Neural cell (in vitro differentiated cells): ENCODE measurements at regions not wholly inside any gene's neighbourhood (a gene's known extent, or its start where the extent isn't known, plus 50 kb on each side); places are given as distances from the start of the nearest gene placed in this dataset.

Experiments used
- H2AFZ ChIP-seq: fragments of 200-600, 300-800 bp; sonication (generic), shearing (Covaris generic); 2 replicates; pipeline ENCODE4 v1.6.0; 2014; ENCODE audit warnings: low read depth, mild to moderate bottlenecking, antibody characterized with exemption, low read length, moderate library complexity
- H3F3A ChIP-seq: fragments of 200-600 bp; shearing (Covaris generic); 2 replicates; pipeline ENCODE4 v1.6.1; 2016; ENCODE audit warnings: mild to moderate bottlenecking, moderate library complexity, mixed read lengths, antibody characterized with exemption, low read length; ENCODE audit not compliant: insufficient read depth, poor library complexity, severe bottlenecking
- H3K27ac ChIP-seq: fragments of 200-600, 300-800 bp; sonication (generic), shearing (Covaris generic); 2 replicates; pipeline ENCODE4 v1.5.1; 2014; ENCODE audit warnings: mild to moderate bottlenecking, low read length, moderate library complexity
- H3K27me3 ChIP-seq: fragments of 300-800, 200-600 bp; sonication (generic), shearing (Covaris generic); 2 replicates; pipeline ENCODE4 v1.6.0; 2014; ENCODE audit warnings: mild to moderate bottlenecking, low read depth, low read length, moderate library complexity; ENCODE audit not compliant: insufficient read depth
- H3K36me3 ChIP-seq: fragments of 300-800, 200-600 bp; sonication (generic), shearing (Covaris generic); 2 replicates; pipeline ENCODE4 v1.5.1; 2014; ENCODE audit warnings: mild to moderate bottlenecking, antibody characterized with exemption, low read length, moderate library complexity; ENCODE audit not compliant: insufficient read depth
- H3K4me2 ChIP-seq: fragments of 300-800, 200-600 bp; sonication (generic), shearing (Covaris generic); 2 replicates; pipeline ENCODE4 v1.6.0; 2014; ENCODE audit warnings: mild to moderate bottlenecking, low read length
- H3K4me3 ChIP-seq: fragments of 300-800, 200-600 bp; sonication (generic), shearing (Covaris generic); 2 replicates; pipeline ENCODE4 v1.5.1; 2014; ENCODE audit warnings: mild to moderate bottlenecking, low read length, moderate library complexity
- H3K79me2 ChIP-seq: fragments of 200-600 bp; shearing (Covaris generic); replicated peaks from 2 replicates; pipeline ENCODE4 v1.6.0; 2014; ENCODE audit warnings: mild to moderate bottlenecking, low read length, moderate library complexity; ENCODE audit not compliant: insufficient read depth
- H3K9ac ChIP-seq: fragments of 300-800, 200-600 bp; sonication (generic), shearing (Covaris generic); 2 replicates; pipeline ENCODE4 v1.6.1; 2016; ENCODE audit warnings: mild to moderate bottlenecking, low read length, mixed read lengths
- H3K9me2 ChIP-seq: fragments of 200-600 bp; shearing (Covaris generic); 2 replicates; pipeline ENCODE4 v1.6.1; 2016; ENCODE audit warnings: mild to moderate bottlenecking, low read length, mixed read lengths; ENCODE audit not compliant: insufficient read depth
- H3K9me3 ChIP-seq: fragments of 200-600, 300-800 bp; sonication (generic), shearing (Covaris generic); 2 replicates; pipeline ENCODE4 v1.6.1; 2016; ENCODE audit warnings: mild to moderate bottlenecking, mixed run types, low read length, moderate library complexity, mixed read lengths
- H4K20me1 ChIP-seq: fragments of 200-600 bp; shearing (Covaris generic); 2 replicates; pipeline ENCODE4 v1.6.1; 2016; ENCODE audit warnings: mild to moderate bottlenecking, mixed run types; ENCODE audit not compliant: insufficient read depth
- EP300 ChIP-seq: fragments of 450-650 bp; conservative IDR thresholded peaks from 2 replicates; pipeline ENCODE4 v1.6.1; 2014; ENCODE audit warnings: antibody characterized with exemption, mild to moderate bottlenecking, moderate library complexity; ENCODE audit not compliant: poor library complexity, severe bottlenecking
- EZH2 ChIP-seq: fragments of 200-600, 300-800 bp; shearing (Covaris generic), sonication (generic); IDR thresholded peaks from 2 replicates; pipeline ENCODE4 v1.6.1; 2014; ENCODE audit warnings: antibody characterized with exemption, low read length, borderline replicate concordance, mild to moderate bottlenecking; ENCODE audit not compliant: insufficient read depth, poor library complexity, severe bottlenecking
- MXI1 ChIP-seq: fragments of 450-650 bp; conservative IDR thresholded peaks from 2 replicates; pipeline ENCODE4 v1.6.1; 2014; ENCODE audit warnings: antibody characterized with exemption, mild to moderate bottlenecking; ENCODE audit not compliant: poor library complexity, severe bottlenecking
- POLR2AphosphoS5 ChIP-seq: IDR thresholded peaks from 2 replicates; pipeline ENCODE4 v1.6.1; 2012
- RAD21 ChIP-seq: fragments of 450-650 bp; conservative IDR thresholded peaks from 2 replicates; pipeline ENCODE4 v1.6.1; 2014; ENCODE audit warnings: antibody characterized with exemption, mild to moderate bottlenecking, moderate library complexity
- TAF1 ChIP-seq: IDR thresholded peaks from 2 replicates; pipeline ENCODE4 v1.6.1; 2012; ENCODE audit warnings: low read depth
- TF ChIP-seq, protein P1 (sequence below): IDR thresholded peaks from 2 replicates; pipeline ENCODE4 v1.6.1; 2012; ENCODE audit warnings: borderline replicate concordance
- TF ChIP-seq, protein P2 (sequence below): fragments of 450-650 bp; IDR thresholded peaks from 2 replicates; pipeline ENCODE4 v1.5.1; 2014; ENCODE audit warnings: antibody characterized with exemption, mild to moderate bottlenecking, moderate library complexity; ENCODE audit not compliant: poor library complexity, severe bottlenecking

DNA sequence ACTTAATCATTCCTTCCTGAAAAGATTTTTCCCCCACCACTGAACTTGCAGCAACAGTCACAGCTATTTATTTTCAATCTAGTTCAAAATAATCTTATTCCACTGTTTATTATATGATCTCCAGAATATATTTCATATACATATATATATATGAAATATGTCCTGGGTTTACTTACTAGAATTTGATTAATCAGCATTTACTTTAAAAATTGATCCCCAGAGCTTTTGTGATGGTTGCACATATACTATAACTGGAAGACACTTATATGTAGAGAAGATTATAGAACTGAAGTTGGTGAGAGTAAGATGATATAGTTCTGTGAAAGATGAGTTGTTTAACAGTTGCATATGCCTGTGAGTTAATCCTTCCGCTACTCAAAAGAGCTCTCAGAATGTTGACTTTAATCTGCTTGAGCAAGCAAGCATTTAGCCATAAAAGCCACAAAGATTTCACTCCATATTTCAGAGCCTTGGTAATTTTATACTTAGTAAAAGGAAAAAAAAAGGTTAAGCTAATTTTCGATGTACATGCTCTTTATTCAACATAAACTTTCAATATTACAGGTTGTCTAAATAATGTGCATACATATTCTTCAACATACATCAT lies 399.3 kb upstream of the CDH9 start:
- Histone ChIP-seq H3K4me2 (no peak overlapping the region), H2AFZ (no peak overlapping the region)

DNA sequence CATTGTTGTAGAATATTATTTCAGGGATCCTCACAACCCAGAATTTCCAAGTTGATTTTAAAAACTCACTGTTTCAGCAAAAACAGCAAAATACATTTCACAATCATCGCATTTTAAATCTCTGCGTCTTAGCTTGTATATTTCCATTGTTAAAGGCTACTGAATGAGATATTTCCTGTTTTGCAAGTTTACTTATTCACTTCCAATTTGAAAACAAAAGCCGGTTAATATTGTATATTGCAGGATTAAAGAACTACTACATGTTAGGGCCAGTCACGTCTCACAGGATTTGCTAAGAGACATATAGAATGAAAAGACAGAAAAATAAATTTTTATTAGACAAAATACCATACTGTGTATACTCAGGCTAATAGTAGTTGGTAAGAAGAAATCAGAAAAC lies 395.9 kb upstream of the CDH9 start:
- Histone ChIP-seq H4K20me1 (no peaks in the 10 kb centered on the region), H3K27ac (no peak overlapping the region), H3K79me2 (no peaks in the 10 kb centered on the region), H3K9me3 (no peaks in the 10 kb centered on the region), H3K9ac (no peak overlapping the region), H3K27me3 (no peaks in the 10 kb centered on the region), H3F3A (no peaks in the 10 kb centered on the region), H3K36me3 (no peaks in the 10 kb centered on the region), H2AFZ (no peak overlapping the region), H3K4me3 (no peak overlapping the region), H3K9me2 (no peaks in the 10 kb centered on the region), H3K4me2 (no peak overlapping the region)
- TF ChIP-seq POLR2AphosphoS5 (no peak), MXI1 (no peak), EZH2 (no peak)
- TF ChIP-seq, protein P1, sequence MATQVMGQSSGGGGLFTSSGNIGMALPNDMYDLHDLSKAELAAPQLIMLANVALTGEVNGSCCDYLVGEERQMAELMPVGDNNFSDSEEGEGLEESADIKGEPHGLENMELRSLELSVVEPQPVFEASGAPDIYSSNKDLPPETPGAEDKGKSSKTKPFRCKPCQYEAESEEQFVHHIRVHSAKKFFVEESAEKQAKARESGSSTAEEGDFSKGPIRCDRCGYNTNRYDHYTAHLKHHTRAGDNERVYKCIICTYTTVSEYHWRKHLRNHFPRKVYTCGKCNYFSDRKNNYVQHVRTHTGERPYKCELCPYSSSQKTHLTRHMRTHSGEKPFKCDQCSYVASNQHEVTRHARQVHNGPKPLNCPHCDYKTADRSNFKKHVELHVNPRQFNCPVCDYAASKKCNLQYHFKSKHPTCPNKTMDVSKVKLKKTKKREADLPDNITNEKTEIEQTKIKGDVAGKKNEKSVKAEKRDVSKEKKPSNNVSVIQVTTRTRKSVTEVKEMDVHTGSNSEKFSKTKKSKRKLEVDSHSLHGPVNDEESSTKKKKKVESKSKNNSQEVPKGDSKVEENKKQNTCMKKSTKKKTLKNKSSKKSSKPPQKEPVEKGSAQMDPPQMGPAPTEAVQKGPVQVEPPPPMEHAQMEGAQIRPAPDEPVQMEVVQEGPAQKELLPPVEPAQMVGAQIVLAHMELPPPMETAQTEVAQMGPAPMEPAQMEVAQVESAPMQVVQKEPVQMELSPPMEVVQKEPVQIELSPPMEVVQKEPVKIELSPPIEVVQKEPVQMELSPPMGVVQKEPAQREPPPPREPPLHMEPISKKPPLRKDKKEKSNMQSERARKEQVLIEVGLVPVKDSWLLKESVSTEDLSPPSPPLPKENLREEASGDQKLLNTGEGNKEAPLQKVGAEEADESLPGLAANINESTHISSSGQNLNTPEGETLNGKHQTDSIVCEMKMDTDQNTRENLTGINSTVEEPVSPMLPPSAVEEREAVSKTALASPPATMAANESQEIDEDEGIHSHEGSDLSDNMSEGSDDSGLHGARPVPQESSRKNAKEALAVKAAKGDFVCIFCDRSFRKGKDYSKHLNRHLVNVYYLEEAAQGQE = no peak
- TF ChIP-seq, protein P2, sequence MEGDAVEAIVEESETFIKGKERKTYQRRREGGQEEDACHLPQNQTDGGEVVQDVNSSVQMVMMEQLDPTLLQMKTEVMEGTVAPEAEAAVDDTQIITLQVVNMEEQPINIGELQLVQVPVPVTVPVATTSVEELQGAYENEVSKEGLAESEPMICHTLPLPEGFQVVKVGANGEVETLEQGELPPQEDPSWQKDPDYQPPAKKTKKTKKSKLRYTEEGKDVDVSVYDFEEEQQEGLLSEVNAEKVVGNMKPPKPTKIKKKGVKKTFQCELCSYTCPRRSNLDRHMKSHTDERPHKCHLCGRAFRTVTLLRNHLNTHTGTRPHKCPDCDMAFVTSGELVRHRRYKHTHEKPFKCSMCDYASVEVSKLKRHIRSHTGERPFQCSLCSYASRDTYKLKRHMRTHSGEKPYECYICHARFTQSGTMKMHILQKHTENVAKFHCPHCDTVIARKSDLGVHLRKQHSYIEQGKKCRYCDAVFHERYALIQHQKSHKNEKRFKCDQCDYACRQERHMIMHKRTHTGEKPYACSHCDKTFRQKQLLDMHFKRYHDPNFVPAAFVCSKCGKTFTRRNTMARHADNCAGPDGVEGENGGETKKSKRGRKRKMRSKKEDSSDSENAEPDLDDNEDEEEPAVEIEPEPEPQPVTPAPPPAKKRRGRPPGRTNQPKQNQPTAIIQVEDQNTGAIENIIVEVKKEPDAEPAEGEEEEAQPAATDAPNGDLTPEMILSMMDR = no peak

More for the DNA sequence above, 399.3 kb upstream of the CDH9 start:
- Histone ChIP-seq H3F3A (no peaks in the 10 kb centered on the region), H3K9ac (no peak overlapping the region), H3K9me2 (no peaks in the 10 kb centered on the region), H3K9me3 (no peaks in the 10 kb centered on the region), H3K79me2 (no peaks in the 10 kb centered on the region), H3K36me3 (no peaks in the 10 kb centered on the region), H3K27me3 (no peaks in the 10 kb centered on the region), H3K27ac (no peak overlapping the region), H4K20me1 (no peaks in the 10 kb centered on the region), H3K4me3 (no peak overlapping the region)
- TF ChIP-seq POLR2AphosphoS5 (no peak), EP300 (no peak), EZH2 (no peak), RAD21 (no peak), MXI1 (no peak), TAF1 (no peak)
- TF ChIP-seq, protein P1 = no peak
